ENCODE measurements at regions not wholly inside any gene's neighbourhood (a gene's known extent, or its start where the extent isn't known, plus 50 kb on each side); places are given as distances from the start of the nearest gene placed in this dataset.
"Not testable (repeated sequence)": the region's sequence is repeated elsewhere in the genome, so short reads cannot be mapped to it uniquely, and the experiment has no call there.

GRCh38 chr14:62505045-62505444 is 540.2 kb downstream of the KCNH5 start:
- DNase-seq (ENCODE audit: low spot score) = no peak

DNA sequence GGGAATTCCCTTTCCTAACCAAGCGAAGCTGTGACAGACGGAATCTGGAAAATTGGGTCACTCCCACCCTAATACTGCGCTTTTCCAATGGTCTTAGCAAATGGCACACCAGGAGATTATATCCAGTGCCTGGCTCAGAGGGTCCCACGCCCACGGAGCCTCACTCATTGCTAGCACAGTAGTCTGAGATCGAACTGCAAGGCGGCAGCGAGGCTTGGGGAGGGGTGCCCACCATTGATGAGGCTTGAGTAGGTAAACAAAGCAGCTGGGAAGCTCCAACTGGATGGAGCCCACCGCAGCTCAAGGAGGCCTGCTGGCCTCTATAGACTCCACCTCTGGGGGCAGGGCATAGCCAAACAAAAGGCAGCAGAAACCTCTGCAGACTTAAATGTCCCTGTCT is 523.9 kb downstream of the KCNH5 start:
- not testable (repeated sequence) for DNase-seq (ENCODE audit: low spot score)

GRCh38 chr14:62528296-62528695 is 517.0 kb downstream of the KCNH5 start:
- no peak for DNase-seq (ENCODE audit: low spot score)

DNA sequence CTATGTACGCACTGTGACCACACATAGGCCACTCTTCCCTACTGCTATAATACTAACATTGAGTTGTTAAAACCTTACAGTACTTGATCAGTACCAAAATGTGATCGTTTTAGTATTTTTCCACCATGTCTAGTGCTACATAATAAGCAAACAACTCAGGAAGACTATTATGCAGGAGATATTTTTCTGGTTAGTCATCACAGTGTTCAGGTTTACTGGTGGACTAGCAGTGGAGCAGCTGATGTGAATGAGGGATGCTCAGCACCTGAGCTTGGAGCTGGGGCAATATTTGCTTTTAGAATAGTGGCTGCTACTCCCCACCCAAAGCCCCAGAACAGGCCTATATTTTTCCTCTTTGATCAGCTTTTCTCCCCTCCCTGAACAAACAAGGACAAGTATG is 513.1 kb downstream of the KCNH5 start:
- peak; percentile 2 for DNase-seq (ENCODE audit: low spot score)

DNA sequence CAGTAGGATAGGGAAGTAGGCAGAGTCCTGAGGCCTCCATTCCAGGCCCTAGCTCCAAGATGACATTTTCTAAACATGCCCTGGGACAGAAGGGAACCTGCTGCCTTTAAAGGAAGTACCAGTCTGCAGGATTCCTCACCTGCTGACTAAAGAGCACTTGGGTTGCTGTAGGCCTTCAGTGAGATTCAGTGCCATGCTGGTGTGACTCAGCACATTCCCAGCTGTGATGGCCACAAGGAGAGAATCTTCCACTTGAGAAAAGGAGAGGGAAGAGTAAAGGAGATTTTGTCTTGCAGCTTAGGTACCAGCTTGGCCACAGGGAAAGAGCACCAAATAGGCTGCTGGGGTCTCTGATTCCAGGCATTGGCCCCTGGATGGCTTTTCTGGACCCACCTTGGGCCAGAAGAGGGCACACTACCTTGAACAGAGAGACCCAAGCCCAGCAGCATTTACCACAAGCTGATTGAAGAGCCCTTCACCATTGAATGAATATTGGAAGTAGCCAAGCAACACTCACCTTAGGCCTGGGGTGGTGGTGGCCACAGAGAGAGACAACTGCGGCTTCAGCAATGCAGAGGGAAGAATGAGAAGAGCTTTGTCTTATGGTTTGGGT is 498.3 kb downstream of the KCNH5 start:
- DNase-seq (ENCODE audit: low spot score) = no peak

- no peak for DNase-seq (ENCODE audit: low spot score)
These were observed 487.8 kb downstream of the KCNH5 start for GRCh38 chr14:62557416-62557815.

DNA sequence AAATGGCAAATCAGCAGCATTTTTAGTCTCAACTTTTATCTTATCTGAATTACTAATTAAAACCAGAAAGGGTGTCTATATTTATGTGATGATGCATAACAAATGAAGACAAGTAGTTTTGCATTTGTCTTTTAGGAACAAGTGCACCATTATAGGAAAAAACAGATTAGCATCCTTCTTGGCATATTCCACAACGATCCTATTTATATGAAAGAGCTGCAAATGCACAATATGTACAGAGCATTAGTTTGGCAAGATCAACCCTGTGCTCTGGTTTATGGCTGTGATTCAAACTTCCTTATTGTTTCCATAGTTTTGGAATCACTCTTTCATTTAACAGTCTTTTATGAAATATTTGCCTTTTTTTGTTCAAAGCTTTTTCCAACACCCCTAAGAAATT is 486.8 kb downstream of the KCNH5 start:
- DNase-seq (ENCODE audit: low spot score) = no peak

DNA sequence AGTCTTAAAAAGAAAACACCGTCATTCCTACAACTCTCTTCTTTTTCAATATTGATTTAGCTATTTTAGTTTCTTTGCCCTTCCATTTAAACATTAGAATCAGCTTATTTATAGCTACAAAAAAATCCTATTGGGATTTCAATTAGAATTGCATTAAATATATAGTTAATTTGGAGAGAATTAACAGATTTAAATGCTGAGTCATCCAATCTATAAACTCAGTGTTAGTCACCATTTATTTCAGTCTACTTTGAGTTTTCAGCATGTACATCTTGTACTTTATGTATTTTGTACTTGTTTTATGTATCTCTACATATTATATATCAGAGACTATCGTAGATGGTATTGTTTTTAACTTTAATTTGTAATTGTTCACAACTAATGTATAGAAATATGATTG is 460.0 kb downstream of the KCNH5 start:
- DNase-seq (ENCODE audit: low spot score) = no peak

- peak; percentile 19 for DNase-seq (ENCODE audit: low spot score)
These were observed 452.4 kb downstream of the KCNH5 start for GRCh38 chr14:62592877-62593276.

- no peak for DNase-seq (ENCODE audit: low spot score)
These were observed 448.1 kb downstream of the KCNH5 start for GRCh38 chr14:62597143-62597542.

- DNase-seq (ENCODE audit: low spot score) = no peak
These were observed 445.5 kb downstream of the KCNH5 start for GRCh38 chr14:62599616-62600385.

DNA sequence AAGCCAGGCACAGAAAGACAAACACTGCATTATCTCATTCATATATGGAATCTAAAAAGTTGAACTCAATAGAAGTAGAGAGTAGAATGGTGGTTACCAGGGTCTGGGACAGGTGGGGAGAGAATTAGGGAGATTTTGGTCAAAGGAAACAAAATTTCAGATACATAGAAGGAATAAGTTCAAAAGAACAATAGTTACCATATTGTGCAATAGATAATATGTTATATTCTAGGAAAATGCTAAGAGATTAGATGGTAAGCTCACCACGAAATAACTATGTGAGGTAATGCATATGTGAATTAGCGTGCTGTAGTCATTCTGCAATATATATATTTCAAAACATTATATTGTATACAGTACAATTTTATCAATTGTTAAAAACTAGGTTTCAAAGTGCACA is 442.5 kb downstream of the KCNH5 start:
- DNase-seq (ENCODE audit: low spot score) = no peak

DNA sequence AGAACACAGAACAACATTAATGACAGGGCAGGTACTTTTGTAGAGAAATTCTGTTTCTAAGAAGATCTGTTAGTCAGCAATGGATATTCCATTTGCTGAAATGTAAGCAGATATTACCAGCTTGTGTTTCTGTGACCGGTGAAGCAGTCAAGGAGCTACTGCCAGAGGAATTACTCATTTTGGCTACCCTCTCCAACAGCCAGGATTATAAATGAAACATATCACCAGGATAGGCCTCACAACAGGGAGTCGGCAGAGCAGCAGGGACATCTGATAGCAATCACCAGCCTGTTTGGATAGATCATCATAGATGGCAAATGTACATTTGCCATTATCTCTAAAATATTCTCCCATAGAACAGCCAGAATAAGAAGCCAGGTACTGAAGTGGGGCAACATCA is 440.7 kb downstream of the KCNH5 start:
- no peak for DNase-seq (ENCODE audit: low spot score)

DNA sequence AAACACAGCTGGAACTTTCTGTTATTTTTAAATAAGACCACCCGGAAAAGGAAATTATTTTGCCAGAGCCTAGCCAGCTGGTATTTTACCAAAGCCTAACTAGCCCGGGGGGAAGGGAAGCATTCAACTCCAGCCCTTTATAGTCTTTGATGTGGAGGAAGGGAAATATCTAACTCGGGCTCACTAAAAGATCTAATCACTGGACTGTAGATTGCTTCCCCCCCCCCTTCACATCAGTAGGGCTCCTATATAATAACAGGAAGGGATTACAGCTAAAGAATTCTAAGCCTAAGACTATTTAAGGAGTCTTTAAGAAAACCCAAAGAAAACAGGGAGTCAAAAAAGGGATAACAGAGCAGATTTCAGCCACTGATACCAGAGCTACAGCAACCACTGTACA is 431.1 kb downstream of the KCNH5 start:
- no peak for DNase-seq (ENCODE audit: low spot score)

DNA sequence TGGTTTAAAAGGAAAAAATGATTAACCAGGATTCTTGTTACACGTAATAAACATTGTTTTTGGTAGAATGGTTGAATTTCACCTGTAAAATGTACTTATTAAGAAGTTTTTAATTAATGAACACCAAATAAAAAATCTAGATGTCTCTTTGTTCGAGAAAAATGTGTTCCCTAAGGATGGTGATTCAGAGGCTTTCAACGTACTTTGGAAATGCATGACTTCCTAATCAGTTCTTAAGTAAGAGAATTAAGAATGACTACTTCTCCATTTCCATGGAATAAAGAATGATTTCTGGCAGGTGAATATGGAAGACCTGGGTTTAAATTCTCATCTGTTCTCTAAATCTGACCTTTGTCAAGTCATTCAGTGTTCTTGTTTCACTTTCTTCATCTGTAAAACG is 428.6 kb downstream of the KCNH5 start:
- DNase-seq (ENCODE audit: low spot score) = no peak

- no peak for DNase-seq (ENCODE audit: low spot score)
These were observed 418.8 kb downstream of the KCNH5 start for GRCh38 chr14:62626416-62626815.

DNA sequence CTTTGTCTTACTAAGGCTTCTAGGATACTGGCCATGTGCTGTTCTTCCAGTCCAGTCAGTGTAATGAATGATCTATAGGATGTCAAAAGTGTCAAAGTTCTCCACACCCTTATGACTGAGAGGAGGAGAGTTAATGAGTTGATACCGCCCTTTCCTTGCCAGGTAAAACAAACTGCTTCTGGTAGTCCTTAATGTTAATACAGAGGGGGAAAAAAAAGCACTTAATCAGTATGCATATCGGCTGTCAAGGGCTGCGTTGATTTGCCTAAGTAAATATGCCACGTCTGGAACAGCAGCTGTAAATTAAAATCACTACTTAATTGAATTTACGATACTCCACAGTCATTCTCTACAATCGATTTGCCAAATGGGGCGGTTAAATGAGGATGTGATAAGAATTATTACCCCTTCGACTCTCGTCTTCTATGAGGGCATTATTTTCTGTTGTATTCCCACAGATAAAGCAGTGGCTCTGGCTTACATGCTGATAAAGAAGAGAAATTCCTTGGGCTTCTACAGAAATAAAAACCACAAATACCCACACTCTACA is 416.0 kb downstream of the KCNH5 start:
- DNase-seq (ENCODE audit: low spot score) = no peak

DNA sequence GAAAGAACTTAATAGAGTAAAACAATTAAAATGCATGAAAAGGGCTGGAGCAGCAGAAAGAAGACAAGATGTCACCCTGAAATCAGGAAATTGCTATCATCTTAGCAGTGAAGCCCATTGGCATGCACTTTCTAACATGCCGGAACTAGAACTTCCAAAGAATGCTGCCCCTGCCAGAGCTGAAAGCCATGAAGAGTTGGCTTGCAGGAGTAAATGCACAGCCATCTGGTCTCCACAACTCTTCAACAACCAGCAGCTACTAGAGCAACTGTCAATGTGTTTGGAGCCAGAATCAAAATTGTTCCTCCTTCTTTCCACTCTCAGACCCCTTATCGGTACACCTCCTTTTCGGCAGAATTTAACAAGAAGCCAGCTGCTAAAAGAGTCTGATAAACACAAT is 414.1 kb downstream of the KCNH5 start:
- DNase-seq (ENCODE audit: low spot score) = no peak

- no peak for DNase-seq (ENCODE audit: low spot score)
These were observed 412.5 kb downstream of the KCNH5 start for GRCh38 chr14:62632771-62633170.

- no peak for DNase-seq (ENCODE audit: low spot score)
These were observed 399.6 kb downstream of the KCNH5 start for GRCh38 chr14:62645649-62646048.
